CD4-positive, alpha-beta T cell treated with Interleukin-4 for 4 hours (primary cell): ENCODE measurements at regions not wholly inside any gene's neighbourhood (a gene's known extent, or its start where the extent isn't known, plus 50 kb on each side); places are given as distances from the start of the nearest gene placed in this dataset.
"Not testable (repeated sequence)": the region's sequence is repeated elsewhere in the genome, so short reads cannot be mapped to it uniquely, and the experiment has no call there.

Source experiments
- DNase-seq: peaks from one replicate; pipeline ENCODE4 v3.0.0-alpha.2; 2020

DNA sequence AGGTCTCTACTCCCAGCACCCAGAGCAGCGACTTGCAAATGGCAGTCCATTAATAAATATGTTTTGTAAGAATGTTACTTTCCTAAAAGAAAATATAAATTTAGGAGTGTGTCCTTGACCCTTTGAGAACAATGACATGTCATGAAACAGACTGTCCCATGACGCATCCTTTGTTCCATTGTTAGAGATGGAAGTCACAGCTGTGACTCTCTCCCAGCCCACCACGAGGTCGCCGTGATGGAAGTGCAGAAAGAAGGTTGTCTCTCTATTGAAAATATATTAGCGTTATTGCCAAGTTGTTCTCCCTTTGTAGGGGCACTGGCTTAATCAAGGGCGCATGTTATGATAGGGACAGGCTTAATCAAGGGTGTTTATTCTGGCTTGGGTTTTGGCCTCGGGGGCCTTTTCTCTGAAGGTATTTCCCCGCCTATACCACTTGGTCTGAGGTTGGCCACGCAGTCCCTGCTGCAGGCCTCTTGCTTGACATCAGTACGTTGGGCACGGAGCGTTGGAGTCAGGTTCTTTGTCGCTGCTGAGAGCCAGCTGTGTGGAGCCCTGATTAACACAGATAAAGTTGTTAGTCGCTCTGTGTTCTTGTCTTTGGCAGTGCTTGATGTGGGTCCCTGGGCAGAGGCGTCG lies 126.7 kb upstream of the ZNF536 start:
- DNase-seq = no peak

GRCh38 chr19:30249911-30250310 lies 122.3 kb upstream of the ZNF536 start:
- no peak for DNase-seq

DNA sequence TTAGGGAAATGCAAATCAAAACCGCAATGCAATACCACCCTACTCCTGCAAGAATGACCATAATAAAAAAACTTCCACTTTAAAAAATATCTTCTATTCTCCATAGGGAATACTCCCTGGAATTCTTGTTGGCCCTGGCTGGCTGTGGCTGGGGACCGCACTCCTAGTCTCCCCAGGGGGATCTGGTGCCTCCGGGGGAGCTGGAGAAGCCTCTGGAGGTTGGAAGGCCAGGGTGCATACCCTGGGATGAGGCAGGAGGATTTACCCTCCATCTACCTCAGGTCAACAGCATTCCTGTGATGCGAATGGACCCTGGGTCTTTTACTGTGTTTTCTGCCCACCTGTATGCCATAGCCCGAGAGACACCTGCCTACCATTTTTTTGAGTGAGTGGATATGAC lies 120.0 kb upstream of the ZNF536 start:
- no peak for DNase-seq

GRCh38 chr19:30253581-30253996 lies 118.6 kb upstream of the ZNF536 start:
- DNase-seq = no peak

DNA sequence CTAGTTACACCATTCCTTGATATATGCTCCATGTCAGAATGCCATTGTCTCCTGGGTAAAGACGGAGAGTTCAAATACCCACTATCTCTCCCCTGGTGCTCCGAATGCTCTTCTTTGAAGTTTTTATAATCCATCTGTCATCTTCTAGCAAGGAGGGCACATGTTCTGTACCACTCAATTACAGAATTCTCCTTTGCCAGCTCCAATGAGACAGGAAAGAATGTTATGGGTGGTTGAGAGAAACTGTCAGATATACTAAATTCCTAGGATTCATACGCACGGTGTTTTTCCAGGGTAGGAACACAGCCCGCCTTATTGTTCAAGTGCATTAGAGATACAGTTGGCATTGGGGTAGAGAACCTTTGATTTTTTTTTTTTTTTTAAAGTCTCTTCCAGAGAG lies 118.0 kb upstream of the ZNF536 start:
- no peak for DNase-seq

GRCh38 chr19:30254789-30255188 lies 117.4 kb upstream of the ZNF536 start:
- DNase-seq = no peak

DNA sequence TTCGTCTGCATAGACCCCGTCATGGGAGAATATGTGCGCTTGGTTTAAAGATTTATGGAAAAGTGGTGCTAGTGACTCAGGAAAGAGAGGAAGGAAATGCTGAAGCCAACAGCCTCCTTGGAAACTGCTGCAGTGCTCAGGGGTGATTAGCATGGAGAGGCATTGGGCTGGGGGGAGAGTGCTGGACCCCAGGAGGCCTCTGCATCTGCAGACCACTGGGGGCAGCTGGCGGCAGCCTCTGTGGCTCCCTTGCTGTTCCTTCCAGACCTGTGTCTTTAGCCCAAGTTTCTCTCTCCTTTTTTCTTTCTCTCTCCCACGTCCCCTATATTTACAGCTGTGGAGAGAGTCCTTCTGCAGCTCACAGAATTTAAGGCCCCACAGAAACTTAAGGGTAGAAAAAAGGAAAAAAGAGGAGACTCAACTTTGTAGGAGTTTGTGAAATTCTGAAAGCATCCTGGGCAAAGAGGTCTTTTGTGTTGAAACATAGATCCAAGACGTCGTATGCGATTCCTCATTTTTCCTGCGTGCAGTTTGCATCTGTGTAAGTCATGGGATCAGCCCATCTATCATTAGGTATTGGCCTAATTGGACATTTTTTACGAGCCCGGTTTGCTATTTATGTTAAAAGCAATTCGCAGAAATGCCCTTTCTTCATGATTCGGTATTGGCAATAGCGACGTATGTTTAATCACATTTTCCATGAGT lies 116.2 kb upstream of the ZNF536 start:
- no peak for DNase-seq

- no peak for DNase-seq
Observed at GRCh38 chr19:30256496-30256850, 115.7 kb upstream of the ZNF536 start.

- no peak for DNase-seq
Observed at GRCh38 chr19:30263830-30264381, 108.3 kb upstream of the ZNF536 start.

GRCh38 chr19:30265918-30266317 lies 106.3 kb upstream of the ZNF536 start:
- not testable (repeated sequence) for DNase-seq

DNA sequence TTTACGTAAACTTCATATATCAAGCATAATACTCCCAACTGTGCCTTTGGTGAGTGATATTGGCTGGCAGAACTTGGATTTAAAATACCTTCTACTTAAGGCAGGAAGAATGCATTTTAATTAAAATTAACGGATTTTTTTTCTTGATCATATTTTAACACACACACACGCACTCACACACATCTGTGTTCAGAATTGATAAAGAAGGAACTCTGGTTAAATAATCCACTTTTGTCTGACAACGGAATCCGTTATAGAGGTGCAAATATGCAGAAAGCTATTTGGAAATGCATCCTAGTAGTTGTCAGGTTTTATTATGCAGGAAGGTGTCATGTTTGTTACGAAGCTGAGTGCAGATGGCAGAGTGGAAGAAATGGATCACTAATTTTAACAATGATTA lies 105.5 kb upstream of the ZNF536 start:
- DNase-seq = no peak

DNA sequence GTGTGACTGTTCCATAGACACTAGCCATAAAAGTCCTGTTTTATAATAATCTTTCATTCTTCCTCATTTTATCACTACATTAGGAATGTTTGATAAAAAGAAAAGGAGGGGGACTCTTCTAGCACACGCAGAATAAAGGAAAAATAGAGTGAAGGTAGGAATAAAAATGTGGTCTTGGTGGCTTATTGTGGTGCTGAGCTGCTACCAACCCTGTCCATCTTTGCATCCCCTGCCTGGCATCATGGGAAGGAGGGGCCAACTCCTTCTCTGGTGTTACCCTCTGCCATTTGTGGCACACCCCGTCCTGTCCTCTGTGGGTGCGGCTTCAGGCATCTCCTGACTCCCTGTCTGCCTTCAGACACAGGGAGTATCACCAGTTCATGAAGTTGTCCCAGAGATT lies 104.9 kb upstream of the ZNF536 start:
- DNase-seq = no peak

DNA sequence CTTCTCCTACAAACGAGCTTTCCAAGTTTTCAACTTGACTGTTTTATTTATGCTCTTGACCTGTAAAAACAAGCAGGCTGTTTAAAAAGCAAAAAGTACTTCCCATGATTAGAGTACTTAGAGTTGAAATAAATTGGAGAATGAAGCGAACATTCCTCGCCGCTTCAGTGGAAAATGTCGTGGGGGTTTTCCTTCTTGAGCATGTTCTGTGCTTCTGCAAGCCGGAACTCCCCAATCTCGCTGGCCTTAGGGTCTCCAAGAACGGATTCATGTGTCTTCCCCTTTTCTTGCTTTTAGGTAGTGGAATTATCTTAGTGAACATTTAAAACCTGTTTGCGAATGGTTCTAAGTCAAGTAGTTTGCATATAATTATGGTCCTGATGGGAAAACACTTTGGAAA lies 103.6 kb upstream of the ZNF536 start:
- DNase-seq = no peak

DNA sequence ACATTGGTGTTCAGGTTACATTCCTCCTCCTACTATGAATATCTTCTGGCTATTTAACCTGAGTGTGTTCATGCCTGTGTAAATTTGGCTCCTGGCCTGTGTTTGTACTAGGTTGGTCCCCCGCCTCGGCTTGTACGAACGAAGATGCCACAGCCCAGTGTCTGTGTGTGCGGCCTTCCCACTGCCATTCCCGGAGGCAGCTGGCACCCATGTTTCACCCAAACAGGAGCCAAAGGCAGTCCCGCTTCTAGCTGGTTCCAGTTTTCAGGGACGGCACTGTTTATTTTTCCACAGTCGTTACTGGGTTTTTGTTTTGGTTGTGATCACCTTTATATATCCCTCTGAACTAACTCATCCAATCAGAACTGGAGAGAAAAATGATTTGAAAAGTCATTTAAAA lies 102.5 kb upstream of the ZNF536 start:
- no peak for DNase-seq

DNA sequence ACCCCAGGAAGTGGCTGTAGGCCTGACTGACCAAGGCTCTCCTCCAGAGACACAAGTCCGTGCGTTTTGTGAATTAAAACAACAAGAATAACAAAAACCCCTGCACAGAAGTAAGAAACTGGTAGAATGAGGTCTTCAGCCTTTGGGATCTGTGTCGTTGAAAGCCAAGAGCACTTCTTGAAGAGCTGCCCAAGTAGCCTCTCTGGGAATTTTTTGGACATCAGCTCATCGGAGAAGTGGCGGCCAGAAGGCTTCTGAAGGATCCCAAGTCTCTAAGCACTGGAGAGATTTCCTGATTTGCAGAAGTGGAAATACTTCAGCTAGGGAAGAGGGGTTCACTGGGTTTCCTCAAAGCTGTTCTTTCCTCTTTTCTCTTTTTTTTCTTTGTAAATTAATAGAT lies 100.4 kb upstream of the ZNF536 start:
- DNase-seq = no peak

- no peak for DNase-seq
Observed at GRCh38 chr19:30272554-30272953, 99.6 kb upstream of the ZNF536 start.

- no peak for DNase-seq
Observed at GRCh38 chr19:30273184-30273583, 99.0 kb upstream of the ZNF536 start.

DNA sequence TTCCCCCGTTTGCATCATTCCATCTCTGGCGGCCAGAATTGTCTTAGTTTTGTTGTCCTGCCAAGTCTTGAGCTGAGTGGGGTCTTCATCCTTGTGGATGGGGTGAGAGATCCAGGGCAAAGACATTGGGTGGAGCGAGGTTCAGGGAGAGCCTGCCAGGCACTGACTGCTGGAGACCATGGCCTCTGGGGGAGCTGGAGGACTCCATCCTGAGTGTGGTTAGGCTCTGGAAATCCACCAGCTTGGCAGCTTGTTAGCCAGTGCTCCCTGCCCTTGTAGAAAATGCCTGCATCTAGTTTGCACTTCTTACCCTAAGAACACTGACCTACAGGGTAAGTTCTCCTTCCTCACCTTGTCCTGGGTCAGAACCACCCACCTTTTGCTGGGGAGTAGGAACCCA lies 97.2 kb upstream of the ZNF536 start:
- DNase-seq = no peak

DNA sequence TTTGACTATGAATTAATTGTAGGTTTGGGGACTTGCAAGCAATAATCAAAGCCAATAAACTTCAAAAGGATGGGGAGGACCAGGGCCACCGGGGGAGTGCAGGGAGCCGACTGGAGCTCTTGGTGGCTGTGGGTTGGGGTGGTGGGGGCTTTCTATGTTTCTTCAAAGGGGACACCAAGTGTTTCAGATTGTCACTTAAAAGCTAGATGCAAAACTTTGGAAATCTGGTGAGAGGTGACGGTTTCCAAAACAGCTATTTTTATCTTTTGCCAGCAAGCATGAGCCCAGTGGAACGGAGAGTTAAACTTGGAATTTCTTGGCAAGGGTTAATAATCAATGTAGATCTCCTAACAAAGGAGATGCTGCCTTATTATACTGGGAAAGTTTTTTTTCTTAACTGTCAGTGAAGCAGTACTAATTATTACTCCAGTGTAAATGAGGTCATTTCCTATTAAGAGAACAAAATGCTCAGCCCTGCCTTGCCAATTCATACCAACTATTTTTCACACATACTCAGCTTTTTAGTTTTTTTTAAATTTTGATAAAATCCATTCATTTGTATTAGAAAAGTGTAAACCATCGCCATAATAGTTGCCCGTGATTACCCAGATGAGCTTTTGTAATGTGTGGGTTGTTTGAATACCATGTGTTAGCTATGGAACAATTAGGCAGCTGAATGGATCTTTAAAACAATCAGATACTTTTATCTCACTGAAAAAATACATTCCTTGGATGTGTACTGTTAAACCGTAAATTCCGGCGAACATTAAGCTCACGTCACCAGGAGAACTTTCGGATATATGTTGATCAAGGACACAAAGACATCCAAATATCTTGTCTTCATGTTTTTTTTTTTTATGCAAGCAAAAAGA lies 95.9 kb upstream of the ZNF536 start:
- DNase-seq = no peak

GRCh38 chr19:30276883-30277280 lies 95.3 kb upstream of the ZNF536 start:
- DNase-seq = no peak

DNA sequence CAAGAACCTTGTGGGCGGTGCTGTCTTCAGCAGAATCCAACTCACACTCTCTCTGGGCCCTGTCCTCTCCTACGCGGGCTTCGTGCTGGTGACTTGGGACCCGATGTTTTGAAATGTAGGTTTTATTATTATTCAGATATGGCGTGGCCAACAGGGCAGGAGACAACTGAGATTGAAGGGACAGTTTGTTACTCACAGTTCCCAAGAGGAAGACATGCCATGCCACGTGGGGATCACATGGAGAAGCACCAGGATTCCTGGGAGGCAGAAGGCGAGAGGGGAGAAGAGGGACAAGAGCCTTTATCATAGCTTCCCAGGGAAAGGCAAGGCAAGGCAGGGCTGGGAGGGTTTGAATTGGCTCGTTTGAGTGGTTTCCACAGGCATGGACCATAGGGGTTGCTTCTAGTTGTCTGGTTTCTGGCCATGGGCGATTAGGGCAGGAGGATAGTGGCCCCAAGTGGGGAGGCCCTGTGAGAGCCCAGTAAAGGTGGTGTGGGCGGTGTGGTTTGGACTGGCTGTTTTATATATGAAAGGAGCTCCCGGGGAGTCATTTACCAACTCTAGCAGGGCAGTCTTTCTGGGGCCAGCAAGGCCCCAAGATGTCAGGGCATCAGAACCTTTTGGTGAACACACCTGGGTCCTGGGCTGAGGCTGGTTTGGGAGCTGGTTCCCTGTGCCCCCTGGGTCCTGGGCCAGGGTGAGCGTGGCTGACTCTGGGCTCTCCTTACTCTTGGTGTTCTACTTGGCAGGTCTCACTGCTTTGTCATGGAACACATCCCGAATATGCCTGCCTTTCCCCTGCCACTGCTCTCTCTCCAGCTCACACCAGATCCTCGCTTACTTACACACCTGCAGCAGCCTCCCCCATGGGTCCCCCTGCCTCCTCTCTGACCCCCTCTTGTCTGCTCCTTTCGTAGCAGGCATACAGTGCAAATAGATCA lies 94.0 kb upstream of the ZNF536 start:
- no peak for DNase-seq

DNA sequence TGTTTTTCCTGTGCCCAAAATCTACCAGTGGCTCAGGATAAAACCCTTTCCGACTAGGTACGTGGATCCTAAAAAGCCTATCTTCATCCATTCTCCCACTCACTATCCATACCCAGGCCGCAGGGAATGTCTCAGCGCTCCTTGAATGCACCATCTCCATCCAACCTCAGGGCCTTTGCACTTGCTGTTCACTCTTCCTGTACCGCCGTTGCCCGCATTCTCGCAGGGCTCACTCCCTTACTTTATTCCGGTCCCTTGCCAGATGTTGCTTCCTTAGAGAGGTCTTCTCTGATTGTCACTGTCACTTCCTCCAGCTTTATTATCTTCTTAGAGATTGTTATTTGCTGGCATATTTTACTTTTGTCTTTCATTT lies 93.3 kb upstream of the ZNF536 start:
- no peak for DNase-seq

DNA sequence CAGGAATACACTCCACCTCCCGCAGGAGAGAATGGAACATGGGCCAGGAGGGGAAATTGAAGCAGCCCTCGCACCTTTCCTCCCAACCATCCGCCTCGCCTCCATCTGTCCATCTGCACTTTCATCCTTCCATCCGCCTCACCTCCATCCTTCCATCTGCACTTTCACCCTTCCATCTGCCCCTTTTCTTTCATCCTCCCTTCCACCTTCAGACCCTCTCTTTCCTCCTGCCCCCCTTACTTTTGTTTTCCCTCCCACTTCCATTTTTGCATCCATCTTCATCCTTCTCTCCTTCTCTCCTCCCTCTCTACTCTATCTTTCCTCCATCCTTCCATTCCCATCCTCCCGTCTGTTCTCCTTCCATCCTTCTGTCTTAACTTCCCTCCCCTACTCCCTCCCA lies 92.2 kb upstream of the ZNF536 start:
- no peak for DNase-seq
